ENCODE measurements at regions not wholly inside any gene's neighbourhood (a gene's known extent, or its start where the extent isn't known, plus 50 kb on each side); places are given as distances from the start of the nearest gene placed in this dataset.
"Not testable (repeated sequence)": the region's sequence is repeated elsewhere in the genome, so short reads cannot be mapped to it uniquely, and the experiment has no call there.

- in situ Hi-C loops (cut with MboI; ENCODE audit: low sequenced_read_pairs), result no loop called here
- DNase-seq (ENCODE audit: low spot score in 2 of 2), result no peak
- Histone ChIP-seq H3K9me3 (no peaks in the 10 kb centered on the region), H3K4me3 (no peak overlapping the region), H3K27me3 (ENCODE audit: low read depth) (no peaks in the 10 kb centered on the region), H3K4me1 (no peaks in the 10 kb centered on the region), H3K36me3 (replicated peaks) (no peaks in the 10 kb centered on the region)
These were observed 205.6 kb upstream of the CNKSR2 start for GRCh38 chrX:21168401-21169160.

- Histone ChIP-seq H3K36me3 (replicated peaks) (no peaks in the 10 kb centered on the region), H3K4me3 (no peak overlapping the region), H3K4me1 (no peaks in the 10 kb centered on the region), H3K9me3 (no peaks in the 10 kb centered on the region), H3K27me3 (ENCODE audit: low read depth) (no peaks in the 10 kb centered on the region)
- in situ Hi-C loops (cut with MboI; ENCODE audit: low sequenced_read_pairs), result no loop called here
- DNase-seq (ENCODE audit: low spot score in 2 of 2), result no peak
These were observed 203.0 kb upstream of the CNKSR2 start for GRCh38 chrX:21171181-21171580.

- in situ Hi-C loops (cut with MboI; ENCODE audit: low sequenced_read_pairs), result no loop called here
- H3K4me3 ChIP-seq, result no peak overlapping the region
- H3K9me3 ChIP-seq, result no peaks in the 10 kb centered on the region
- H3K36me3 ChIP-seq (replicated peaks), result no peaks in the 10 kb centered on the region
- no peaks in the 10 kb centered on the region for H3K4me1 ChIP-seq
- DNase-seq (ENCODE audit: low spot score in 2 of 2), result no peak
- no peaks in the 10 kb centered on the region for H3K27me3 ChIP-seq (ENCODE audit: low read depth)
These were observed 199.8 kb upstream of the CNKSR2 start for GRCh38 chrX:21174439-21174838.

- in situ Hi-C loops (cut with MboI; ENCODE audit: low sequenced_read_pairs), result no loop called here
- H3K4me3 ChIP-seq, result no peak overlapping the region
- no peak for DNase-seq (ENCODE audit: low spot score in 2 of 2)
- no peaks in the 10 kb centered on the region for H3K9me3 ChIP-seq
- no peaks in the 10 kb centered on the region for H3K27me3 ChIP-seq (ENCODE audit: low read depth)
- no peaks in the 10 kb centered on the region for H3K4me1 ChIP-seq
- H3K36me3 ChIP-seq (replicated peaks), result no peaks in the 10 kb centered on the region
These were observed 197.2 kb upstream of the CNKSR2 start for GRCh38 chrX:21176921-21177571.

GRCh38 chrX:21181232-21181853, 192.9 kb upstream of the CNKSR2 start:
- Histone ChIP-seq H3K4me1 (no peaks in the 10 kb centered on the region), H3K36me3 (replicated peaks) (no peaks in the 10 kb centered on the region), H3K4me3 (no peak overlapping the region), H3K27me3 (ENCODE audit: low read depth) (no peaks in the 10 kb centered on the region), H3K9me3 (no peaks in the 10 kb centered on the region)
- DNase-seq (ENCODE audit: low spot score in 2 of 2), result no peak
- in situ Hi-C loops (cut with MboI; ENCODE audit: low sequenced_read_pairs), result no loop called here

- no peaks in the 10 kb centered on the region for H3K9me3 ChIP-seq
- H3K4me1 ChIP-seq, result no peaks in the 10 kb centered on the region
- H3K4me3 ChIP-seq, result no peak overlapping the region
- no peak for DNase-seq (ENCODE audit: low spot score in 2 of 2)
- H3K27me3 ChIP-seq (ENCODE audit: low read depth), result no peaks in the 10 kb centered on the region
- in situ Hi-C loops (cut with MboI; ENCODE audit: low sequenced_read_pairs), result no loop called here
- no peaks in the 10 kb centered on the region for H3K36me3 ChIP-seq (replicated peaks)
These were observed 181.0 kb upstream of the CNKSR2 start for GRCh38 chrX:21193196-21193595.

- Histone ChIP-seq H3K4me3 (no peak overlapping the region), H3K36me3 (replicated peaks) (no peaks in the 10 kb centered on the region), H3K27me3 (ENCODE audit: low read depth) (no peaks in the 10 kb centered on the region), H3K4me1 (no peaks in the 10 kb centered on the region), H3K9me3 (no peaks in the 10 kb centered on the region)
- in situ Hi-C loops (cut with MboI; ENCODE audit: low sequenced_read_pairs), result no loop called here
- DNase-seq (ENCODE audit: low spot score in 2 of 2), result no peak
These were observed 179.7 kb upstream of the CNKSR2 start for GRCh38 chrX:21194526-21194925.

- in situ Hi-C loops (cut with MboI; ENCODE audit: low sequenced_read_pairs), result no loop called here
- H3K36me3 ChIP-seq (replicated peaks), result no peaks in the 10 kb centered on the region
- no peak overlapping the region for H3K4me3 ChIP-seq
These were observed 167.1 kb upstream of the CNKSR2 start for GRCh38 chrX:21207080-21207479.

GRCh38 chrX:21219208-21219607, 155.0 kb upstream of the CNKSR2 start:
- H3K9me3 ChIP-seq; DNase-seq (ENCODE audit: low spot score in 2 of 2); in situ Hi-C loops (cut with MboI; ENCODE audit: low sequenced_read_pairs); H3K36me3 ChIP-seq (replicated peaks); H3K4me1 ChIP-seq; H3K4me3 ChIP-seq; H3K27me3 ChIP-seq (ENCODE audit: low read depth): not testable (repeated sequence)

More at GRCh38 chrX:21207080-21207479, 167.1 kb upstream of the CNKSR2 start:
- H3K4me1 ChIP-seq, result no peaks in the 10 kb centered on the region
- H3K27me3 ChIP-seq (ENCODE audit: low read depth), result no peaks in the 10 kb centered on the region
- no peaks in the 10 kb centered on the region for H3K9me3 ChIP-seq
- DNase-seq (ENCODE audit: low spot score in 2 of 2), result no peak

- Histone ChIP-seq H3K27me3 (ENCODE audit: low read depth) (no peaks in the 10 kb centered on the region), H3K4me1 (no peaks in the 10 kb centered on the region), H3K4me3 (no peak overlapping the region), H3K36me3 (replicated peaks) (no peaks in the 10 kb centered on the region), H3K9me3 (no peaks in the 10 kb centered on the region)
- in situ Hi-C loops (cut with MboI; ENCODE audit: low sequenced_read_pairs), result no loop called here
- no peak for DNase-seq (ENCODE audit: low spot score in 2 of 2)
These were observed 148.6 kb upstream of the CNKSR2 start for GRCh38 chrX:21225643-21226042.

GRCh38 chrX:21228974-21229373, 145.2 kb upstream of the CNKSR2 start:
- H3K36me3 ChIP-seq (replicated peaks); DNase-seq (ENCODE audit: low spot score in 2 of 2); H3K9me3 ChIP-seq; H3K27me3 ChIP-seq (ENCODE audit: low read depth); H3K4me1 ChIP-seq; H3K4me3 ChIP-seq; in situ Hi-C loops (cut with MboI; ENCODE audit: low sequenced_read_pairs): not testable (repeated sequence)

- Histone ChIP-seq H3K4me3 (no peak overlapping the region), H3K9me3 (no peaks in the 10 kb centered on the region), H3K4me1 (no peaks in the 10 kb centered on the region), H3K27me3 (ENCODE audit: low read depth) (no peaks in the 10 kb centered on the region), H3K36me3 (replicated peaks) (no peaks in the 10 kb centered on the region)
- no peak for DNase-seq (ENCODE audit: low spot score in 2 of 2)
- in situ Hi-C loops (cut with MboI; ENCODE audit: low sequenced_read_pairs), result no loop called here
These were observed 119.1 kb upstream of the CNKSR2 start for GRCh38 chrX:21255032-21255618.

- H3K36me3 ChIP-seq (replicated peaks), result no peaks in the 10 kb centered on the region
- in situ Hi-C loops (cut with MboI; ENCODE audit: low sequenced_read_pairs), result no loop called here
- DNase-seq (ENCODE audit: low spot score in 2 of 2), result no peak
- no peak overlapping the region for H3K4me3 ChIP-seq
- H3K4me1 ChIP-seq, result no peaks in the 10 kb centered on the region
- no peaks in the 10 kb centered on the region for H3K27me3 ChIP-seq (ENCODE audit: low read depth)
- no peaks in the 10 kb centered on the region for H3K9me3 ChIP-seq
These were observed 107.3 kb upstream of the CNKSR2 start for GRCh38 chrX:21266949-21267348.

All from HAP-1 (cell line).